Fibroblast of villous mesenchyme (primary cell): ENCODE measurements at regions not wholly inside any gene's neighbourhood (a gene's known extent, or its start where the extent isn't known, plus 50 kb on each side); places are given as distances from the start of the nearest gene placed in this dataset.

ENCODE experiments used
- DNase-seq: peaks from one replicate; pipeline ENCODE4 v3.0.0-alpha.2; 2010; ENCODE audit warnings: low read depth
- H3K4me3 ChIP-seq: 2 replicates; pipeline ENCODE4 v1.5.1; 2011; ENCODE audit warnings: low read depth, mild to moderate bottlenecking, low read length
- TF ChIP-seq, protein P1 (sequence below): IDR thresholded peaks from 2 replicates; pipeline ENCODE4 v1.5.1; 2012; ENCODE audit warnings: low read depth, mild to moderate bottlenecking, low read length; ENCODE audit not compliant: insufficient read depth

- no peak overlapping the region for H3K4me3 ChIP-seq
- no peak for DNase-seq
- TF ChIP-seq, protein P1, sequence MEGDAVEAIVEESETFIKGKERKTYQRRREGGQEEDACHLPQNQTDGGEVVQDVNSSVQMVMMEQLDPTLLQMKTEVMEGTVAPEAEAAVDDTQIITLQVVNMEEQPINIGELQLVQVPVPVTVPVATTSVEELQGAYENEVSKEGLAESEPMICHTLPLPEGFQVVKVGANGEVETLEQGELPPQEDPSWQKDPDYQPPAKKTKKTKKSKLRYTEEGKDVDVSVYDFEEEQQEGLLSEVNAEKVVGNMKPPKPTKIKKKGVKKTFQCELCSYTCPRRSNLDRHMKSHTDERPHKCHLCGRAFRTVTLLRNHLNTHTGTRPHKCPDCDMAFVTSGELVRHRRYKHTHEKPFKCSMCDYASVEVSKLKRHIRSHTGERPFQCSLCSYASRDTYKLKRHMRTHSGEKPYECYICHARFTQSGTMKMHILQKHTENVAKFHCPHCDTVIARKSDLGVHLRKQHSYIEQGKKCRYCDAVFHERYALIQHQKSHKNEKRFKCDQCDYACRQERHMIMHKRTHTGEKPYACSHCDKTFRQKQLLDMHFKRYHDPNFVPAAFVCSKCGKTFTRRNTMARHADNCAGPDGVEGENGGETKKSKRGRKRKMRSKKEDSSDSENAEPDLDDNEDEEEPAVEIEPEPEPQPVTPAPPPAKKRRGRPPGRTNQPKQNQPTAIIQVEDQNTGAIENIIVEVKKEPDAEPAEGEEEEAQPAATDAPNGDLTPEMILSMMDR: no peak
Measured at GRCh38 chr7:46955531-46955930, 626.4 kb downstream of the TNS3 start.

DNA sequence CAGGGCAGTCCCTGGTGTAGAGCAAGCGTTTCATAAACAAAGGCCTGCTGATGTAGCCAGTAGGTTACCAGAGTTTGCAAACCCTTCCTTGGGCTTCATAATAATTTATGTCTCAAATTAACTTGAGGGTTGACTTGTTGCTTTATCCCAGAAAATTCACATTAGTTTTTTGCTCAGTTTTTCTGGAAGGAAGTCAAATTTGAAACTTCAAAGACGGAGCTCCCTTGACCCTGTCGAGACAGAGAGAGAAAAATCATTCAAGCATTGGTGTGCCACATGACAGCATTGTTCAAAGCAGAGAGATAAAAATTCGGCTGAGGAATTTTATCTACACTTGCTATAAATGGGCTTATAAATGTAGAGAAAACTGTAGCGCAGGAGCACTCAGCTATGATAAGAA lies 627.7 kb downstream of the TNS3 start:
- TF ChIP-seq, protein P1: no peak
- no peak for DNase-seq
- H3K4me3 ChIP-seq: no peak overlapping the region

DNA sequence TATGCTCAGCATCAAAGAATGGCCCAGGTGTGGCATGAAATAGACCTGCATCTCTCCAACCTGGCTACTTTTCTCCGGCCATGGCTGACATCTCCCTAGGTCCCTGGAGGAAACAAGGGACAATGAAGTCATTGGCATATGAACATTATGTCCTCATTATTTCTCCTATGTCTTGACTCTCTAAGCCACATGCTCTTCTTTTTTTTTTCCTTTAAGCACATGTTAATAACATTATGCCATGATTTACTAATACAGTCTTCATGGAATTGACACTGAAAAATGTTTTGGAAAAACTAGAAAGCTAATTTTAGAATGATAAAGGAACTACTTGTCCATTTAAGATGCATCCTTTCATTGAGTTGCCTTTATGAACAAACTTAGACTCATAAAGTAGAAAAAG lies 628.9 kb downstream of the TNS3 start:
- H3K4me3 ChIP-seq: no peak overlapping the region
- DNase-seq: no peak
- TF ChIP-seq, protein P1: no peak

DNA sequence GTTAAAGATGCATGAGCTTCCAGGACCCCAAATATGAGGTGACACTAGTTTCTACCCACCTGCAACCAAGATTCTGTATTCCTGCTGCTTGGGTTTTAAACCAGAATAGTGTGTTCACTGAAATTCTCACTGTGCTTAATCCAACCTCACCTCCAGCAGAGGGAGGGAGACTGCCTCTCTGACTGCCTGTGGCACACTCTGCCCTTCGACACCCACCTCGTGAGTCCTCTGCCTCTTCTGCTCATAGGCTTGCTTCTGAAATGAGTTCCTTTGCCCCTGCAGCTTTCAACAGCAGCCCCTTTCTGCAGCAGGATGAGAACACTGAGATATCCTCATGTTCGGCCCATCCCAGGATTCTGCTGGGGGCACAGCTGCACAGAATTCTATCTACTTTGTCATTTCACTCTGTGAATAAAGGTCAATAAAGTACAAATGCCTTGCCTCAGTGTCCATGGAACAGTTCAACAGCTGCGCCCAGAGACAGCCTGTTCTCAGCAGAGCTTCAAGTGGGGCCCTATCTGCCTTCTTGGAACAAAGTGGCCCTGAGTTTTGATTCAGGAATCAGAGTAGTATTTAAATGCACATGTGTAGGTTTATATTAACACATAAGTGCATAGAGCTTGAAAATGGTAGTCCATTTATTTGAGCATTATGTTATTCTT lies 632.5 kb downstream of the TNS3 start:
- TF ChIP-seq, protein P1: no peak
- no peak overlapping the region for H3K4me3 ChIP-seq
- no peak for DNase-seq

DNA sequence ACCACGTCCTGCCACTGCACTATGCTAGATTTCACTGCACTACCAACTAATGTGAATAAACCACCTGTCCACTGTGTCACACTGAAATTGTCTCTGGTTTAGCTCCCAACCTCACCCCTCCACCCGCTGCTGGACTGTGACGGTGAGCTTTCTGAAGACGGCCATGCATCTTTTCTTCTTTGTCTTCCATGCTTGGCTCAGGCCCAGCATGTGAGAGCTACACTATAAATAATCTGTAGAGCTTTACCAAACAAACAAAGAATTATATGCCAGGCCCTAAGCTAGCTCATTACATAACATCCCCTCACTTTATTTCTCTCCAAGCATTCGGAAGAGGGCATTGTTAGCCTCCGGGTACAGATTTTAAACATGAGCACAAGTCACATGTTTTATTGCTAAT lies 633.2 kb downstream of the TNS3 start:
- H3K4me3 ChIP-seq: no peak overlapping the region
- no peak for DNase-seq
- TF ChIP-seq, protein P1: no peak

- peak; percentile 57 for DNase-seq
- TF ChIP-seq, protein P1: no peak
- H3K4me3 ChIP-seq: no peak overlapping the region
Measured at GRCh38 chr7:46945328-46945727, 636.6 kb downstream of the TNS3 start.

DNA sequence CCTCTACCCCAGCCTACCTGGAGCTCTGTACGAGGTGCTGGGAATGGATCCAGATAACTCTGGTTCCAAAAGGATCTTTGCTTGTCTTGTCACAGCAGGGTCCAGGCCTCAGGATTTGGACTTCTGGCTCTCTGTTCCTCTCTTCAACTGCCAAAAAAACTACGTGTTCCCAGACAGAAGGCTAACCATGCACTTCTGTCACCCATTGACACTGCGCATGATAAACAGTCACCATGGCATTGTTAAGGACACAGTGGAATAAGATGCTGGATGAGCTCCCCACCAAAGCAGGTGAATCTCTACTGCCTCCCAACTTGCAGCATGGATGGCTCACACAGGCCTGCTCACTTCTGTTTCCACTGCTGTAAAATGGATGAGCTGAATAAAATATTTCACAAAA lies 637.9 kb downstream of the TNS3 start:
- no peak for DNase-seq
- TF ChIP-seq, protein P1: no peak
- no peak overlapping the region for H3K4me3 ChIP-seq
